Natural killer cell (primary cell): ENCODE measurements at regions not wholly inside any gene's neighbourhood (a gene's known extent, or its start where the extent isn't known, plus 50 kb on each side); places are given as distances from the start of the nearest gene placed in this dataset.
"Not testable (repeated sequence)": the region's sequence is repeated elsewhere in the genome, so short reads cannot be mapped to it uniquely, and the experiment has no call there.

ENCODE experiments used
- ATAC-seq, 3 donors: fragments of 150-1000 bp in 2 of 3; fragments of 200-7000 bp in 1 of 3; cut with Tn5 transposase; 1 replicate in 1 of 3; 2 replicates in 2 of 3; pipeline ENCODE4 v1.10.0; 2021; ENCODE audit warnings: mild to moderate bottlenecking in 2 of 3, moderate library complexity in 2 of 3
- DNase-seq, 2 donors: peaks; one replicate each; pipeline versions ENCODE4 v3.0.0 to v3.0.0-alpha.2; 2013 to 2021; ENCODE audit warnings: mixed read lengths in 1 of 2
- H3K27ac ChIP-seq: one replicate; pipeline ENCODE4 v1.5.1; 2013; ENCODE audit warnings: mild to moderate bottlenecking, low read length
- H3K27me3 ChIP-seq: one replicate; pipeline ENCODE4 v1.6.1; 2013; ENCODE audit warnings: low read length; ENCODE audit not compliant: control insufficient read depth, insufficient read depth
- H3K36me3 ChIP-seq: one replicate; pipeline ENCODE4 v1.6.1; 2013; ENCODE audit warnings: low read length; ENCODE audit not compliant: control insufficient read depth, insufficient read depth
- H3K4me1 ChIP-seq: one replicate; pipeline ENCODE4 v1.6.1; 2013; ENCODE audit warnings: low read length; ENCODE audit not compliant: control insufficient read depth, insufficient read depth
- H3K4me3 ChIP-seq: one replicate; pipeline ENCODE4 v1.5.1; 2013; ENCODE audit warnings: low read length
- H3K9me3 ChIP-seq: one replicate; pipeline ENCODE4 v1.6.1; 2013; ENCODE audit warnings: low read length; ENCODE audit not compliant: control insufficient read depth, insufficient read depth
- H3K27ac Mint-ChIP-seq, 2 donors: one replicate each; pipeline ENCODE4 v1.8.0; 2022; ENCODE audit warnings: mild to moderate bottlenecking in 2 of 2, mixed read lengths in 2 of 2, moderate library complexity in 1 of 2
- H3K27me3 Mint-ChIP-seq, 2 donors: one replicate each; pipeline ENCODE4 v1.8.0; 2022; ENCODE audit warnings: low read depth in 2 of 2, mixed read lengths in 2 of 2
- H3K36me3 Mint-ChIP-seq: one replicate; pipeline ENCODE4 v1.8.0; 2022; ENCODE audit warnings: mixed read lengths
- H3K4me1 Mint-ChIP-seq, 2 donors: one replicate each; pipeline ENCODE4 v1.8.0; 2022; ENCODE audit warnings: mixed read lengths in 2 of 2
- H3K4me3 Mint-ChIP-seq: one replicate; pipeline ENCODE4 v1.8.0; 2022; ENCODE audit warnings: mild to moderate bottlenecking, moderate library complexity, mixed read lengths
- H3K9me3 Mint-ChIP-seq, 2 donors: one replicate each; pipeline ENCODE4 v1.8.0; 2022; ENCODE audit warnings: mixed read lengths in 2 of 2
- CTCF ChIP-seq: fragments of 200-600 bp; IDR thresholded peaks from one replicate; pipeline ENCODE4 v1.8.0; 2022; ENCODE audit warnings: antibody characterized with exemption
- WGBS: methylation state at CpG from one replicate; pipeline ENCODE4 v1.1.7; 2013; ENCODE audit warnings: missing lambda C conversion rate; ENCODE audit not compliant: insufficient coverage; 5-methylcytosine and 5-hydroxymethylcytosine counted together
- intact Hi-C: fragments of 100-400 bp; cut with micrococcal nuclease; formaldehyde crosslinking; loops from one replicate; pipeline ENCODE4 v1.14.2; 2022

- H3K27ac ChIP-seq = no peak overlapping the region
Measured at GRCh38 chr20:30963591-30963990, 293.9 kb upstream of the DEFB115 start.

DNA sequence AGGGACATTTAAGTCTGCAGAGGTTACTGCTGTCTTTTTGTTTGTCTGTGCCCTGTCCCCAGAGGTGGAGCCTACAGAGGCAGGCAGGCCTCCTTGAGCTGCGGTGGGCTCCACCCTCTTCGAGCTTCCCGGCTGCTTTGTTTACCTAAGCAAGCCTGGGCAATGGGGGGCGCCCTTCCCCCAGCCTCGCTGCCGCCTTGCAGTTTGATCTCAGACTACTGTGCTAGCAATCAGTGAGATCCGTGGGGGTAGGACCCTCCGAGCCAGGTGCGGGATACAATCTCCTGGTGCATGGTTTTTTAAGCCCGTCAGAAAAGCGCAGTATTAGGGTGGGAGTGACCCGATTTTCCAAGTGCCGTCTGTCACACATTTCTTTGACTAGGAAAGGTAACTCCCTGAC is 281.6 kb upstream of the DEFB115 start:
- H3K4me1 ChIP-seq, ATAC-seq, H3K36me3 ChIP-seq, H3K9me3 ChIP-seq, H3K4me3 Mint-ChIP-seq, H3K27me3 ChIP-seq, H3K27me3 Mint-ChIP-seq, DNase-seq, H3K4me3 ChIP-seq, H3K27ac Mint-ChIP-seq, intact Hi-C loops, H3K27ac ChIP-seq, H3K4me1 Mint-ChIP-seq: not testable (repeated sequence)
- Mint-ChIP-seq H3K36me3 (peaks cover 17% of the 10 kb centered on the region), H3K9me3 (peaks cover 10 to 17% of the 10 kb centered on the region in 2 donors)
- WGBS = 89% methylated on average over 10 of the region's 13 CpGs

More at GRCh38 chr20:30963591-30963990, 293.9 kb upstream of the DEFB115 start:
- Histone ChIP-seq H3K9me3 (no peaks in the 10 kb centered on the region), H3K4me1 (no peaks in the 10 kb centered on the region), H3K36me3 (no peaks in the 10 kb centered on the region), H3K4me3 (no peak overlapping the region), H3K27me3 (no peaks in the 10 kb centered on the region)
- WGBS = 75% methylated on average over 2 of the region's 4 CpGs
- Mint-ChIP-seq H3K36me3 (peaks cover 5% of the 10 kb centered on the region), H3K4me3 (no peak overlapping the region), H3K4me1 (no peaks in the 10 kb centered on the region), H3K27me3 (no peaks in the 10 kb centered on the region), H3K27ac (no peak overlapping the region), H3K9me3 (peaks cover 2 to 4% of the 10 kb centered on the region in 2 donors)
- no peak for ATAC-seq
- TF ChIP-seq CTCF = no peak
- DNase-seq = no peak
- intact Hi-C loops = no loop called here

DNA sequence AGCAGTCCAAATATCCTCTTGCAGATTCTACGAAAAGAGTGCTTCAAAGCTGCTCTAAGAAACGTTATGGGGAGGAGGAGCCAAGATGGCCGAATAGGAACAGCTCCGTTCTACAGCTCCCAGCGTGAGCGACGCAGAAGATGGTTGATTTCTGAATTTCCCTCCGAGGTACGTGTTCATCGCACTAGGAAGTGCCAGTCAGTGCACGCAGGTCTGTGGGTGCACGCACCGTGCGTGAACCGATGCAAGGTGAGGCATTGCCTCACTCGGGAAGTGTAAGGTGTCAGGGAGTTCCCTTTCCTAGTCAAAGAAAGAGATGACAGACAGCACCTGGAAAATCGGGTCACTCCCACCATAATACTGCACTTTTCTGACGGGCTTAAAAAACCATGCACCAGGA is 272.1 kb upstream of the DEFB115 start:
- no peak overlapping the region for H3K4me3 Mint-ChIP-seq
- intact Hi-C loops = no loop called here

More for the DNA sequence above, 272.1 kb upstream of the DEFB115 start:
- Histone ChIP-seq H3K4me3 (no peak overlapping the region), H3K4me1 (no peaks in the 10 kb centered on the region), H3K27me3 (no peaks in the 10 kb centered on the region), H3K9me3 (no peaks in the 10 kb centered on the region), H3K36me3 (no peaks in the 10 kb centered on the region), H3K27ac (no peak overlapping the region)
- 93% methylated on average over 18 of the region's 18 CpGs for WGBS
- H3K9me3 Mint-ChIP-seq = peaks cover 8 to 22% of the 10 kb centered on the region in 2 donors
- H3K4me1 Mint-ChIP-seq = no peaks in the 10 kb centered on the region
- DNase-seq (no peak), ATAC-seq (no peak)
- no peaks in the 10 kb centered on the region for H3K27me3 Mint-ChIP-seq
- no peak for TF ChIP-seq CTCF
- H3K36me3 Mint-ChIP-seq = peaks cover 14% of the 10 kb centered on the region
- no peak overlapping the region for H3K27ac Mint-ChIP-seq
